HepG2 (cell line): ENCODE measurements at regions not wholly inside any gene's neighbourhood (a gene's known extent, or its start where the extent isn't known, plus 50 kb on each side); places are given as distances from the start of the nearest gene placed in this dataset.

ENCODE experiments used
- ATAC-seq: fragments of 200-7000 bp; cut with Tn5 transposase; 3 replicates; pipeline ENCODE4 v1.9.1; 2020; ENCODE audit warnings: mild to moderate bottlenecking, moderate library complexity
- BruUV-seq: library from RNA; stranded (reverse); fragments of 400-500 nt; replicated peaks from 2 replicates; lab custom pipeline; 2021; lab: Mats Ljungman, UMichigan
- CTCF ChIA-PET: fragments of 300-600 bp; formaldehyde crosslinking; extraction: SDS; loops from one replicate; lab custom pipeline; 2021; ENCODE audit warnings: low total read pairs, inconsistent platforms, low intra/inter-chr PET ratio; lab: Yijun Ruan, JAX
- POLR2A ChIA-PET: fragments of 350-600 bp; sonication (Branson Sonifier 250); formaldehyde crosslinking; loops from one replicate; lab custom pipeline; 2020; ENCODE audit warnings: antibody characterized with exemption, inconsistent platforms; lab: Yijun Ruan, JAX
- DNase-seq: peaks from one replicate; pipeline ENCODE4 v3.0.0-alpha.2; 2015; ENCODE audit warnings: low spot score
- FAIRE-seq: peaks from 3 replicates; lab custom pipeline; 2011; peaks lifted over from hg19 to GRCh38; lab: Jason Lieb, UNC
- H2AFZ ChIP-seq: one replicate; pipeline ENCODE4 v1.6.1; 2011; ENCODE audit warnings: low read length, inconsistent platforms
- H3K27ac ChIP-seq: fragments of 300-600 bp; 3 replicates; pipeline ENCODE4 v1.8.0; 2011; ENCODE audit warnings: mixed run types, mild to moderate bottlenecking, mixed read lengths, low read length, inconsistent platforms; ENCODE audit not compliant: insufficient read depth; ENCODE audit errors: extremely low read length
- H3K27me3 ChIP-seq, 2 experiments: fragments of 200-600 bp in 1 of 2; 2 replicates in 1 of 2; 3 replicates in 1 of 2; pipeline versions ENCODE4 v1.6.0 to v1.8.0; 2011; ENCODE audit warnings: low read length in 2 of 2, mild to moderate bottlenecking in 2 of 2, moderate library complexity in 2 of 2, inconsistent platforms in 1 of 2; ENCODE audit not compliant: insufficient read depth in 2 of 2, control insufficient read depth in 1 of 2
- H3K36me3 ChIP-seq, 2 experiments: fragments of 200-600 bp in 1 of 2; replicated peaks in 1 of 2; 2 replicates in 1 of 2; 3 replicates in 1 of 2; pipeline versions ENCODE4 v1.5.1 to v1.8.0; 2011; ENCODE audit warnings: low read length in 2 of 2, inconsistent platforms in 1 of 2; ENCODE audit not compliant: insufficient read depth in 2 of 2, control insufficient read depth in 1 of 2
- H3K4me1 ChIP-seq: 2 replicates; pipeline ENCODE4 v1.5.1; 2012; ENCODE audit warnings: low read length, inconsistent platforms; ENCODE audit not compliant: insufficient read depth
- H3K4me2 ChIP-seq: 2 replicates; pipeline ENCODE4 v1.6.0; 2011; ENCODE audit warnings: low read depth, low read length, inconsistent platforms
- H3K4me3 ChIP-seq, 3 experiments: fragments of 200-600 bp in 1 of 3; sonication (generic), shearing (Covaris generic) in 1 of 3; replicated peaks in 1 of 3; 2 replicates each; pipeline ENCODE4 v1.5.1; 2011 to 2016; ENCODE audit warnings: low read length in 3 of 3, inconsistent platforms in 2 of 3, low read depth in 2 of 3, mild to moderate bottlenecking in 2 of 3, control low read depth in 1 of 3, mixed read lengths in 1 of 3; ENCODE audit not compliant: insufficient read depth in 1 of 3
- H3K79me2 ChIP-seq: one replicate; pipeline ENCODE4 v1.6.1; 2011; ENCODE audit warnings: low read length, inconsistent platforms; ENCODE audit not compliant: insufficient read depth
- H3K9ac ChIP-seq: 2 replicates; pipeline ENCODE4 v1.6.0; 2011; ENCODE audit warnings: mild to moderate bottlenecking, low read depth, low read length, inconsistent platforms; ENCODE audit not compliant: insufficient read depth
- H3K9me3 ChIP-seq: 2 replicates; pipeline ENCODE4 v1.5.1; 2012; ENCODE audit warnings: mild to moderate bottlenecking, low read length
- H4K20me1 ChIP-seq: 2 replicates; pipeline ENCODE4 v1.6.0; 2011; ENCODE audit warnings: inconsistent platforms, mild to moderate bottlenecking, low read length, moderate library complexity; ENCODE audit not compliant: insufficient read depth
- ATF5 ChIP-seq: sonication (generic); formaldehyde crosslinking; IDR thresholded peaks from 2 replicates; pipeline ENCODE4 v1.4.0; 2020; ENCODE audit warnings: mild to moderate bottlenecking, low read depth, missing genetic modification reagents
- DZIP1 ChIP-seq: sonication (generic); formaldehyde crosslinking; IDR thresholded peaks from 2 replicates; pipeline ENCODE4 v1.5.0; 2020; ENCODE audit warnings: mild to moderate bottlenecking, missing genetic modification reagents
- ESRRA ChIP-seq: sonication (generic); formaldehyde crosslinking; IDR thresholded peaks from 2 replicates; pipeline ENCODE4 v1.5.1; 2020; ENCODE audit warnings: mild to moderate bottlenecking, low read depth, missing genetic modification reagents
- ETV6 ChIP-seq: sonication (generic); formaldehyde crosslinking; conservative IDR thresholded peaks from 2 replicates; pipeline ENCODE4 v1.4.0; 2020; ENCODE audit warnings: missing genetic modification reagents
- FOXC1 ChIP-seq: sonication (generic); formaldehyde crosslinking; IDR thresholded peaks from 2 replicates; pipeline ENCODE4 v1.8.0; 2022; ENCODE audit warnings: mild to moderate bottlenecking, missing genetic modification reagents, borderline replicate concordance
- GABPA ChIP-seq, 2 experiments: IDR thresholded peaks; 2 replicates each; pipeline ENCODE4 v1.6.1; 2011 to 2016; ENCODE audit warnings: low read depth in 2 of 2, low read length in 1 of 2, missing biosample characterization in 1 of 2, missing genetic modification characterization in 1 of 2
- ISL2 ChIP-seq: sonication (generic); formaldehyde crosslinking; IDR thresholded peaks from 2 replicates; pipeline ENCODE4 v1.5.0; 2020; ENCODE audit warnings: missing genetic modification reagents
- MBNL3 ChIP-seq: fragments of 250-450 bp; sonication (Bioruptor Pico); conservative IDR thresholded peaks from 2 replicates; pipeline ENCODE4 v1.8.0; 2022; ENCODE audit warnings: mild to moderate bottlenecking, inconsistent platforms
- NR2F1 ChIP-seq, 2 experiments: fragments of 450-650 bp in 1 of 2; formaldehyde crosslinking in 1 of 2; IDR thresholded peaks; 2 replicates each; pipeline versions ENCODE4 v1.5.0 to v1.6.1; 2016 to 2020; ENCODE audit warnings: mild to moderate bottlenecking in 1 of 2, missing compliant biosample characterization in 1 of 2, missing genetic modification reagents in 1 of 2, moderate library complexity in 1 of 2
- ZBTB33 ChIP-seq: sonication (generic); formaldehyde crosslinking; IDR thresholded peaks from 2 replicates; pipeline ENCODE4 v1.4.0; 2020; ENCODE audit warnings: missing genetic modification reagents
- ZFP91 ChIP-seq: sonication (generic); formaldehyde crosslinking; IDR thresholded peaks from 2 replicates; pipeline ENCODE4 v1.9.0; 2022; ENCODE audit warnings: missing genetic modification reagents, mild to moderate bottlenecking, borderline replicate concordance
- ZKSCAN8 ChIP-seq: IDR thresholded peaks from 2 replicates; pipeline ENCODE4 v1.6.1; 2016; ENCODE audit warnings: borderline replicate concordance, missing genetic modification reagents, missing compliant biosample characterization
- ZNF275 ChIP-seq: sonication (generic); formaldehyde crosslinking; IDR thresholded peaks from 2 replicates; pipeline ENCODE4 v1.8.0; 2022; ENCODE audit warnings: missing genetic modification reagents, mild to moderate bottlenecking, inconsistent platforms, borderline replicate concordance
- ZNF432 ChIP-seq: sonication (generic); formaldehyde crosslinking; IDR thresholded peaks from 2 replicates; pipeline ENCODE4 v1.5.0; 2020; ENCODE audit warnings: missing genetic modification reagents, mild to moderate bottlenecking, borderline replicate concordance
- ZNF556 ChIP-seq: sonication (generic); formaldehyde crosslinking; IDR thresholded peaks from 2 replicates; pipeline ENCODE4 v1.4.0; 2020; ENCODE audit warnings: mild to moderate bottlenecking, missing genetic modification reagents, borderline replicate concordance
- WGBS: methylation state at CpG from one replicate; pipeline ENCODE4 v1.1.6; 2017; ENCODE audit warnings: low lambda C conversion rate; 5-methylcytosine and 5-hydroxymethylcytosine counted together
- in situ Hi-C: cut with HindIII; loops from 2 replicates; pipeline ENCODE4 v1.10.0; 2017; ENCODE audit warnings: low pct_unique_long_range_greater_than_20kb; ENCODE audit not compliant: extremely low pct_ligation_motif_present
- intact Hi-C: fragments of 100-400 bp; cut with micrococcal nuclease; formaldehyde crosslinking; loops from one replicate; pipeline ENCODE4 v1.10.0; 2022; ENCODE audit not compliant: unreplicated experiment

GRCh38 chr3:117868766-117869165 lies 1159.2 kb downstream of the TUSC7 start (continued):
- TF ChIP-seq DZIP1 (CRISPR knock-in tag) (no peak), ATF5 (CRISPR knock-in tag) (no peak), ZNF556 (CRISPR knock-in tag) (no peak), ZNF275 (CRISPR knock-in tag) (no peak), ZNF432 (CRISPR knock-in tag) (no peak)

GRCh38 chr3:117871934-117872333 lies 1162.4 kb downstream of the TUSC7 start:
- Histone ChIP-seq H3K4me3 (no peak overlapping the region), H3K27ac (no peak overlapping the region), H3K4me1 (no peaks in the 10 kb centered on the region), H3K27me3 (no peaks in the 10 kb centered on the region), H3K4me2 (no peak overlapping the region), H3K79me2 (no peaks in the 10 kb centered on the region), H3K36me3 (no peaks in the 10 kb centered on the region), H3K9me3 (no peaks in the 10 kb centered on the region), H3K9ac (no peak overlapping the region), H2AFZ (no peak overlapping the region), H4K20me1 (no peaks in the 10 kb centered on the region)
- ATAC-seq, result no peak
- POLR2A ChIA-PET, result no interaction called here
- CTCF ChIA-PET, result no interaction called here
- in situ Hi-C loops (no loop called here), intact Hi-C loops (no loop called here)
- no peak for DNase-seq
- WGBS, result 0% methylated on average over 2 of the region's 2 CpGs
- no peak for FAIRE-seq
- BruUV-seq, result no TSS peak
- TF ChIP-seq ZBTB33 (CRISPR knock-in tag), result no peak
- no peak for TF ChIP-seq FOXC1
- no peak for TF ChIP-seq GABPA (IDR thresholded peaks at IDR 0.05; ENCODE audit: low read depth, low read length)
- no peak for TF ChIP-seq GABPA (CRISPR knock-in tag; IDR thresholded peaks at IDR 0.05; ENCODE audit: low read depth)
- TF ChIP-seq ETV6 (CRISPR knock-in tag), result no peak
- no peak for TF ChIP-seq NR2F1 (CRISPR knock-in tag; IDR thresholded peaks at IDR 0.05)
- TF ChIP-seq ZFP91 (CRISPR knock-in tag), result no peak
- no peak for TF ChIP-seq ZKSCAN8
- TF ChIP-seq ISL2 (CRISPR knock-in tag), result no peak
- TF ChIP-seq ESRRA (CRISPR knock-in tag), result no peak
- no peak for TF ChIP-seq MBNL3 (CRISPR knock-in tag)
